Suprapubic skin (tissue), 4 donors: ENCODE measurements at regions not wholly inside any gene's neighbourhood (a gene's known extent, or its start where the extent isn't known, plus 50 kb on each side); places are given as distances from the start of the nearest gene placed in this dataset.

Source experiments
- EP300 ChIP-seq: sonication (generic); formaldehyde crosslinking; IDR thresholded peaks from one replicate; pipeline ENCODE4 v1.6.1; 2017; ENCODE audit warnings: antibody characterized with exemption
- POLR2AphosphoS5 ChIP-seq, 3 donors: sonication (generic); formaldehyde crosslinking; IDR thresholded peaks; one replicate each; pipeline ENCODE4 v1.6.1; 2017; ENCODE audit warnings: antibody characterized with exemption in 3 of 3
- TF ChIP-seq, protein P1 (sequence below), 2 donors: fragments of 200-600 bp in 1 of 2; fragments of 450-650 bp in 1 of 2; sonication (generic) in 1 of 2; IDR thresholded peaks; one replicate each; pipeline ENCODE4 v1.5.1; 2016 to 2019; ENCODE audit warnings: antibody characterized with exemption in 2 of 2, mild to moderate bottlenecking in 1 of 2, moderate library complexity in 1 of 2

DNA sequence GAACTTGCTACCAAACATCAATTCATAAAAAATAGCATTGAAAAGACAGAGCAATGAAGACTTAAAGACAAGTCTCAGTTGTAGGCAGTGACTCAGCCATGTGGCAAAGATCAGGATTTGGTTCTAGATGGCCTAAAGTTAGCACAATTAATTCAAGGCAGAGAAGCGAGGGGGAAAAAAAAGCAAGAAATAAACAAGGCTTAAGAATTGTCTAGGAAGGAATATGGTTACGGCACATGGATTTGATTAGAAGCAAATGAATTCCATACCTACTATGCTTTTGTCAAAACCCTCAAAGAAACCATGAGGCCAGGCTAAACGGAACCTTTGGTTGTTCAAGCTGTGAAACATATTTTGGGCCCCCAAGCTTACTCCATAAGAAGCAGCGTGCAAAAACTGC is 362.2 kb upstream of the KCNH7 start:
- TF ChIP-seq EP300 = no peak
- no peak for TF ChIP-seq POLR2AphosphoS5 (IDR thresholded peaks at IDR 0.05)
- TF ChIP-seq, protein P1, sequence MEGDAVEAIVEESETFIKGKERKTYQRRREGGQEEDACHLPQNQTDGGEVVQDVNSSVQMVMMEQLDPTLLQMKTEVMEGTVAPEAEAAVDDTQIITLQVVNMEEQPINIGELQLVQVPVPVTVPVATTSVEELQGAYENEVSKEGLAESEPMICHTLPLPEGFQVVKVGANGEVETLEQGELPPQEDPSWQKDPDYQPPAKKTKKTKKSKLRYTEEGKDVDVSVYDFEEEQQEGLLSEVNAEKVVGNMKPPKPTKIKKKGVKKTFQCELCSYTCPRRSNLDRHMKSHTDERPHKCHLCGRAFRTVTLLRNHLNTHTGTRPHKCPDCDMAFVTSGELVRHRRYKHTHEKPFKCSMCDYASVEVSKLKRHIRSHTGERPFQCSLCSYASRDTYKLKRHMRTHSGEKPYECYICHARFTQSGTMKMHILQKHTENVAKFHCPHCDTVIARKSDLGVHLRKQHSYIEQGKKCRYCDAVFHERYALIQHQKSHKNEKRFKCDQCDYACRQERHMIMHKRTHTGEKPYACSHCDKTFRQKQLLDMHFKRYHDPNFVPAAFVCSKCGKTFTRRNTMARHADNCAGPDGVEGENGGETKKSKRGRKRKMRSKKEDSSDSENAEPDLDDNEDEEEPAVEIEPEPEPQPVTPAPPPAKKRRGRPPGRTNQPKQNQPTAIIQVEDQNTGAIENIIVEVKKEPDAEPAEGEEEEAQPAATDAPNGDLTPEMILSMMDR (IDR thresholded peaks at IDR 0.05) = no peak
